ENCODE measurements at regions not wholly inside any gene's neighbourhood (a gene's known extent, or its start where the extent isn't known, plus 50 kb on each side); places are given as distances from the start of the nearest gene placed in this dataset.

GRCh38 chr4:59837751-59838150 lies 1362.4 kb upstream of the ADGRL3 start:
- no peaks in the 10 kb centered on the region for H3K79me2 ChIP-seq (ENCODE audit: insufficient read depth, low read length)
- no peak overlapping the region for H2BK120ac ChIP-seq (ENCODE audit: low read depth, low read length, poor library complexity, severe bottlenecking)
- no peak overlapping the region for H3K23ac ChIP-seq (ENCODE audit: insufficient read length, low read depth, low read length)
- H2AK5ac ChIP-seq (ENCODE audit: insufficient read length, low read length), result no peak overlapping the region
- H3T11ph ChIP-seq (ENCODE audit: low read length), result no peak overlapping the region
- no peaks in the 10 kb centered on the region for H3K9me3 ChIP-seq (ENCODE audit: control insufficient read depth, low read depth, low read length)
- no peaks in the 10 kb centered on the region for H3K4me1 ChIP-seq (ENCODE audit: insufficient read depth, low read length)
- TF ChIP-seq CTCF (conservative IDR thresholded peaks at IDR 0.05), result no peak
- H2BK15ac ChIP-seq (ENCODE audit: low read depth, low read length), result no peak overlapping the region
- Mint-ChIP-seq H3K4me3 (no peak overlapping the region), H3K36me3 (ENCODE audit: insufficient read depth in 1 of 3, low read depth in 3 of 3) (0 out of 7 replicates have a peak, but pooled peaks cover 0 to 6% (median 0%) of the 10 kb centered on the region in 3 experiments), H3K27me3 (ENCODE audit: low read depth) (no peaks in the 10 kb centered on the region), H3K27ac (no peak overlapping the region), H3K4me1 (no peaks in the 10 kb centered on the region), H3K9me3 (peaks cover 6 to 10% of the 10 kb centered on the region in 2 experiments; a peak in 4 of 5 replicates)
- no peak overlapping the region for H3K18ac ChIP-seq (ENCODE audit: insufficient read length, low read depth, low read length)
- no peak overlapping the region for H2AFZ ChIP-seq (ENCODE audit: low read length)
- no peak overlapping the region for H2BK5ac ChIP-seq (ENCODE audit: insufficient read length, low read length)
- no peak overlapping the region for H3K14ac ChIP-seq (ENCODE audit: insufficient read depth, low read length)
- no peak overlapping the region for H3K9ac ChIP-seq (ENCODE audit: extremely low read depth, insufficient read length, low read length)
- H2BK12ac ChIP-seq (ENCODE audit: insufficient read length, low read depth, low read length), result no peak overlapping the region
- H4K91ac ChIP-seq (ENCODE audit: insufficient read length, low read depth, low read length), result no peak overlapping the region
- H2BK20ac ChIP-seq (ENCODE audit: low read depth, low read length, poor library complexity, severe bottlenecking), result no peak overlapping the region
- H3K4me2 ChIP-seq (ENCODE audit: insufficient read depth, insufficient read length, low read length), result no peak overlapping the region
- no peak overlapping the region for H3K4ac ChIP-seq (ENCODE audit: low read depth, low read length)
- H4K20me1 ChIP-seq (ENCODE audit: control insufficient read depth, insufficient read depth, insufficient read length), result no peaks in the 10 kb centered on the region
- no peak overlapping the region for H4K8ac ChIP-seq (replicated peaks; ENCODE audit: insufficient read length, low read depth, low read length)
- no peak overlapping the region for H3K27ac ChIP-seq (ENCODE audit: insufficient read length, low read depth, low read length)
- DNase-seq, result no peak
- H3K79me1 ChIP-seq (ENCODE audit: insufficient read depth, low read depth, low read length, poor library complexity, severe bottlenecking), result no peaks in the 10 kb centered on the region
- no peak overlapping the region for H3K56ac ChIP-seq (ENCODE audit: insufficient read length, low read depth, low read length)
- H3K27me3 ChIP-seq (ENCODE audit: insufficient read depth, low read length), result no peaks in the 10 kb centered on the region
- WGBS (ENCODE audit: extremely low coverage, insufficient read length, low lambda C conversion rate), result no CpG with 5 or more reads among the region's 1 CpG
- H4K5ac ChIP-seq (ENCODE audit: insufficient read length, low read depth, low read length), result no peak overlapping the region
- no peaks in the 10 kb centered on the region for H3K23me2 ChIP-seq (ENCODE audit: insufficient read length, low read depth, low read length, poor library complexity, severe bottlenecking)

All from H9 (cell line).